Activated T-cell treated with anti-CD3 and anti-CD28 coated beads, Interleukin-2, amount 50 U/mL, for 24 hours (primary cell): ENCODE measurements at regions not wholly inside any gene's neighbourhood (a gene's known extent, or its start where the extent isn't known, plus 50 kb on each side); places are given as distances from the start of the nearest gene placed in this dataset.
"Not testable (repeated sequence)": the region's sequence is repeated elsewhere in the genome, so short reads cannot be mapped to it uniquely, and the experiment has no call there.

Experiments
- DNase-seq: peaks from one replicate; pipeline ENCODE4 v3.0.0-alpha.2; 2020
- H3K27ac Mint-ChIP-seq: 2 replicates; pipeline ENCODE4 v1.8.0; 2020; ENCODE audit warnings: mild to moderate bottlenecking, mixed read lengths
- H3K27me3 Mint-ChIP-seq: 2 replicates; pipeline ENCODE4 v1.8.0; 2020; ENCODE audit warnings: mixed read lengths
- H3K36me3 Mint-ChIP-seq: 2 replicates; pipeline ENCODE4 v1.8.0; 2020; ENCODE audit warnings: low read depth, mixed read lengths
- H3K4me1 Mint-ChIP-seq: 2 replicates; pipeline ENCODE4 v1.8.0; 2020; ENCODE audit warnings: low read depth, mixed read lengths
- H3K4me3 Mint-ChIP-seq: 2 replicates; pipeline ENCODE4 v1.8.0; 2020; ENCODE audit warnings: mild to moderate bottlenecking, moderate library complexity, mixed read lengths
- H3K9me3 Mint-ChIP-seq: 2 replicates; pipeline ENCODE4 v1.8.0; 2020; ENCODE audit warnings: mixed read lengths

GRCh38 chr12:7591531-7591930 lies 74.2 kb downstream of the APOBEC1 start:
- Mint-ChIP-seq H3K27ac (no peak overlapping the region), H3K4me3 (no peak overlapping the region), H3K4me1 (peaks cover 2% of the 10 kb centered on the region), H3K36me3 (no peaks in the 10 kb centered on the region), H3K27me3 (peaks cover 15% of the 10 kb centered on the region), H3K9me3 (no peaks in the 10 kb centered on the region)
- no peak for DNase-seq

- not testable (repeated sequence) for H3K4me1 Mint-ChIP-seq, H3K4me3 Mint-ChIP-seq, DNase-seq, H3K36me3 Mint-ChIP-seq, H3K9me3 Mint-ChIP-seq, H3K27ac Mint-ChIP-seq
- peaks cover 21% of the 10 kb centered on the region for H3K27me3 Mint-ChIP-seq
Measured at GRCh38 chr12:7590085-7590484, 75.6 kb downstream of the APOBEC1 start.

- H3K4me3 Mint-ChIP-seq, H3K36me3 Mint-ChIP-seq, H3K4me1 Mint-ChIP-seq, H3K9me3 Mint-ChIP-seq, H3K27ac Mint-ChIP-seq: not testable (repeated sequence)
- peaks cover 23% of the 10 kb centered on the region for H3K27me3 Mint-ChIP-seq
- DNase-seq: peak; percentile 37
Measured at GRCh38 chr12:7588742-7589329, 76.9 kb downstream of the APOBEC1 start.

- H3K36me3 Mint-ChIP-seq, H3K9me3 Mint-ChIP-seq, H3K4me3 Mint-ChIP-seq, DNase-seq, H3K27ac Mint-ChIP-seq, H3K4me1 Mint-ChIP-seq: not testable (repeated sequence)
- H3K27me3 Mint-ChIP-seq: peaks cover 33% of the 10 kb centered on the region
Measured at GRCh38 chr12:7584137-7584536, 80.6 kb upstream of the CD163 start.

GRCh38 chr12:7583471-7583870 lies 79.9 kb upstream of the CD163 start:
- H3K4me3 Mint-ChIP-seq: no peak overlapping the region
- no peaks in the 10 kb centered on the region for H3K36me3 Mint-ChIP-seq
- H3K27ac Mint-ChIP-seq: no peak overlapping the region
- peaks cover 12% of the 10 kb centered on the region for H3K9me3 Mint-ChIP-seq
- H3K4me1 Mint-ChIP-seq: peaks cover 4% of the 10 kb centered on the region
- peaks cover 31% of the 10 kb centered on the region for H3K27me3 Mint-ChIP-seq
- no peak for DNase-seq

- Mint-ChIP-seq H3K4me3 (no peak overlapping the region), H3K27ac (no peak overlapping the region), H3K9me3 (peaks cover 12% of the 10 kb centered on the region), H3K4me1 (peaks cover 4% of the 10 kb centered on the region), H3K36me3 (no peaks in the 10 kb centered on the region), H3K27me3 (peaks cover 28% of the 10 kb centered on the region)
- no peak for DNase-seq
Measured at GRCh38 chr12:7582796-7583195, 79.2 kb upstream of the CD163 start.

- no peak overlapping the region for H3K4me3 Mint-ChIP-seq
- H3K27me3 Mint-ChIP-seq: peaks cover 23% of the 10 kb centered on the region
- no peak for DNase-seq
- peaks cover 4% of the 10 kb centered on the region for H3K4me1 Mint-ChIP-seq
- no peak overlapping the region for H3K27ac Mint-ChIP-seq
- H3K9me3 Mint-ChIP-seq: peaks cover 12% of the 10 kb centered on the region
- no peaks in the 10 kb centered on the region for H3K36me3 Mint-ChIP-seq
Measured at GRCh38 chr12:7581625-7582024, 78.0 kb upstream of the CD163 start.

- H3K27ac Mint-ChIP-seq: no peak overlapping the region
- H3K9me3 Mint-ChIP-seq: peaks cover 12% of the 10 kb centered on the region
- DNase-seq: no peak
- no peaks in the 10 kb centered on the region for H3K36me3 Mint-ChIP-seq
- H3K4me1 Mint-ChIP-seq: peaks cover 4% of the 10 kb centered on the region
- H3K27me3 Mint-ChIP-seq: peaks cover 22% of the 10 kb centered on the region
- no peak overlapping the region for H3K4me3 Mint-ChIP-seq
Measured at GRCh38 chr12:7581046-7581445, 77.5 kb upstream of the CD163 start.

GRCh38 chr12:7571257-7571656 lies 67.7 kb upstream of the CD163 start:
- H3K27me3 Mint-ChIP-seq: peaks cover 30% of the 10 kb centered on the region
- DNase-seq: no peak
- no peaks in the 10 kb centered on the region for H3K4me1 Mint-ChIP-seq
- H3K27ac Mint-ChIP-seq: no peak overlapping the region
- H3K9me3 Mint-ChIP-seq: no peaks in the 10 kb centered on the region
- H3K4me3 Mint-ChIP-seq: no peak overlapping the region
- no peaks in the 10 kb centered on the region for H3K36me3 Mint-ChIP-seq

- H3K36me3 Mint-ChIP-seq: no peaks in the 10 kb centered on the region
- H3K27me3 Mint-ChIP-seq: peaks cover 43% of the 10 kb centered on the region
- no peak overlapping the region for H3K27ac Mint-ChIP-seq
- H3K4me3 Mint-ChIP-seq: no peak overlapping the region
- DNase-seq: no peak
- H3K4me1 Mint-ChIP-seq: no peaks in the 10 kb centered on the region
- H3K9me3 Mint-ChIP-seq: no peaks in the 10 kb centered on the region
Measured at GRCh38 chr12:7557227-7557626, 53.6 kb upstream of the CD163 start.

- peaks cover 43% of the 10 kb centered on the region for H3K27me3 Mint-ChIP-seq
- no peak for DNase-seq
- H3K36me3 Mint-ChIP-seq: no peaks in the 10 kb centered on the region
- H3K4me1 Mint-ChIP-seq: no peaks in the 10 kb centered on the region
- no peak overlapping the region for H3K27ac Mint-ChIP-seq
- no peak overlapping the region for H3K4me3 Mint-ChIP-seq
- peaks cover 7% of the 10 kb centered on the region for H3K9me3 Mint-ChIP-seq
Measured at GRCh38 chr12:7555752-7556151, 52.2 kb upstream of the CD163 start.

GRCh38 chr12:7554831-7555230 lies 51.3 kb upstream of the CD163 start:
- not testable (repeated sequence) for H3K36me3 Mint-ChIP-seq, H3K4me1 Mint-ChIP-seq, H3K27ac Mint-ChIP-seq, H3K4me3 Mint-ChIP-seq, DNase-seq
- Mint-ChIP-seq H3K27me3 (peaks cover 36% of the 10 kb centered on the region), H3K9me3 (peaks cover 10% of the 10 kb centered on the region)
